ENCODE measurements at regions not wholly inside any gene's neighbourhood (a gene's known extent, or its start where the extent isn't known, plus 50 kb on each side); places are given as distances from the start of the nearest gene placed in this dataset.

- DNase-seq, result no peak
These were observed 61.2 kb downstream of the KLF6 start for GRCh38 chr10:3723766-3724165.

DNA sequence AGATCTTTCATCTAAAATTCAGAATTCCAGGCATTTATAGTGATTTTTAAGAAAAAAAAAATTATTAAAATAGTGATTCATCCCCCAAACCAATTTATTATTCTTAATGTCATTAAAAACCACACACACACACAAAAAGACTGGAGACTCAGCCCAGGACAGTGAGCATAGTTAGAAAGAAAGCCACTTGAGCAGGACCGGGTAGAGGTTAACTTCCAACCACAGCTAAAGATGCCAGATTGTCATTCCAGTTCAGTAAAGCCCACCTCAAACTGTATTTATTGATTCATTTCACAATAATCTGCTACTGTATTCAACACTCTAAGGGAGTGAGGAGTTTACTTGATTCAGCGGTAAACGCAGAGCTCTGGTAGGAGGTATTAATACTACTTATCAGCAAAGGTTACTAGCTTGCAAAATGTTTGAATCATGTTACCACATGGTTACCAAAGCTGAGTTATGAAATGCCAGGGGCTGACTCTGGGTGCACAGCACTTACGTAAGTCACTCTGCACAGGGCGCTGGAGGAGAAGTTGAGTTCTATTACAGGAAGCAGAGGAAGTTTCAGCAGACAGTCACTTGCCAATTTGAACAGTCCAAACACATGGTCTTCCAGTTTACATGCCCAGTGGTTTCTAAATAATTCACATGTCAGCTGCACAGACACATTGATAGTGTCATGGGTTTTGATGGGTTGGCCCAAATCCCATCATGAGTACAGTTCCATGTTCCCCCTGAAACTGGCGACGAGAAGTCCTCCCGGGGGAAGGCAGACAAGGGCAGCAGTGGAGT is 64.6 kb downstream of the KLF6 start:
- DNase-seq, result peak; percentile 26

DNA sequence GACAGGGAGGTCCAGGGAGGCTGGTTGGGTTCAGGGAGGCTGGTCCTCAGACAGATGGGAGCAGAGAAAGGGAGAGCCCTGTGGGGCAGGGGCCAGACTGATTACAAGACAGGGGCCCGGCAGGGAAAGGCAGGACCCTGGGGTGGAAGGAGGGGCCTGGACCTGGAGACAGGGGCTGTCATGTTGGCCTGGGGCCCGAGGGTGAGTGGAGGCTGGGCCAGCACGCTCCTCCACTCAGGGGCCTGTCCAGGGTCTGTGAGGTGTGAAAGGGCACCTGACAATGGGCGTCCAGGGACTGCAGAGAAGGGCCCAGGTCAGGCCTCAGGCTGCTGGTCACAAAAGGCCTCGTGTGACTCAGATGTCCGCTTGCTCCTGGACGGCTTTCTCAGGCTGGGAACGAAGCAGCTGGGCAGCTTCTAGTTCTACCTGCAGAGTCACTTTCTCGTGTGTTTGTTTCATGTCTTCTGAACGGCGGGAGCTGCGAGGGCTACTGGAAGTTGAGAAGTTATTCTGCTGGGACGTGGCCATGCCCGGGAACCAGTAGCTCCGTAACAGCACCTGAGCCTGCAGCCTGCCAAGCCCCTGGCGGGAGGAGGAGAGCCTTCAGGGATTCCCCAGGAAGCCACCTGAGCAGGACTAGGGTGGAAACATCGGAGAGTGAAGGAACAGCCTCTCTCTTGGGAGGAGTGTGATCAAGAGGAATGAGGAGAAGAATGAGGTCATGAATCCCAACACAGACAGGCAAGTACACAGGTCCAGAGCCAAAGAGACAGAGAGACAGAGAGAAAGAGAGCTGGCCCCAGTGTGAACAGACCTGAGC is 65.8 kb downstream of the KLF6 start:
- DNase-seq, result no peak

DNA sequence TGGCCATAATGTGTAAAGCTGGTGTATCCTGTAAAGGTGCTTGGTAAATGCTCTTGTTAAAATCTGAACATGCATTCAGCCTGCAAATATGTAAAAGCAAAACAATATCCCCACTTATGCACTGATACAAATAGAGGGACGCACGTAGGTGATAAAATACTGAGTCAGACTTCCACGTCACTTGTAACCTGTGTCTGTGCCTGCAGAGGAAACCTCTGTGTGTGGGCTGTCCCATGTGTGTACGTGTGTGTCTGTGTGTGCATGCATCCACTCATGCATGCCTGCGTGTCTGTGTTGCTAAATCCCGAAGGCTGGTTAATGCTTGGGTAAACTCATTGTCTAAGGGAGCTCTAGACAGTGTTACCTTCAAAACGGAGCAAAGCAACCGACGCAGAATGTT is 68.9 kb downstream of the KLF6 start:
- DNase-seq, result no peak

DNA sequence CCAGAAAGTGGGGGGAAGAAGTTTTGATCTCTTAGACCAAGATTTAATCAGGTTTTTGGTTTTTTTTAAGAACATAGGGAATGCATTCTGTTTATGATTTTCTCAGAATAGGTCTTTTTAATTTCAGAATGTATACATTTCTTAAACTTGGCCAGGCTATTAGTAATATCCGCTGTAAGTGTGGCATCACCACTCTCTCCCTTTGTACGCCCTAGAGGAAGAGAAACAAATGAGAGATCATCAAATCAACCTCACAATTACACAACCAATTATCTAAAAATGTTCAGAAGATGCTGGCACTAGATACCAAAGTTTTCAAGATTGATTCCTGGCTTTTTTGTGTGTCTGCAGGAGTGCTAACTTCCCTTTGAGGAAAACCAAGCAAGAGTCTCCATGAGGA is 70.0 kb downstream of the KLF6 start:
- peak; percentile 27 for DNase-seq

DNA sequence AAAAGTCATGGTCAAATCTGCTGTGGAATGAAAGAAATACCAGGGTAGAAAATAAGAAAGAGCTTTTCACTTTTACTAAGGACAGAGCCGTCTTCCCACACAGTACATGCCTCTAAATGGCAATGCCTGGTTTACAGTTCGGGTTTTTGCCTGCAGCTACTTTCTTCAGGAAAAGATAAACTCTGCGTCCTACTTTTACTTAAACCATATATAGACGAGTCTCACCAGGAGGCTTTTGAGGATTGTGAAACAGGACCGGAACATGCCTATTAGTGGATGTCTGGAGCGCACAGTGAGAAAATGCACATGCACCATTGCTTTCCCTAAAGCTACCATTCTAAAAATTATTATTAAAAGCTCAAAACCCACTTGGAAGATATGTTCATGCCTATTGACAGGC is 70.5 kb downstream of the KLF6 start:
- no peak for DNase-seq

DNA sequence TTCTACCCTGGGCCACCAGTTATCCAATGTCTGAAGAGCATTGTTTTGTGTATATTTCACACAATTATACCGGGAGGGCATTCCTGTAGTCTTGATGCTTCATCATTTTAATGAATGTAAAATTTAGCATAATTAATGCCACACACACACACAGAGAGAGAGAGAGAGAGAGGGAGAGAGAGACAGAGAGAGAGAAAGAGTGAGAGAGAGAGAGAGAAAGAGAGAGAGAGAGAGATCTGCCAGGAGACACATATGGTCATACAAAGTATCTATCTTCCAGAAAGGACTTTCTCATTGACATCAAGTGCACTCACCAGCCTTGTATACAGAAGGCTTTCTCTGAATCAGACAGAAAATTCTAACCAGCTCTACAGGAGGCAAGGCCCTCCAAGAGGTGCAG is 72.3 kb downstream of the KLF6 start:
- no peak for DNase-seq

DNA sequence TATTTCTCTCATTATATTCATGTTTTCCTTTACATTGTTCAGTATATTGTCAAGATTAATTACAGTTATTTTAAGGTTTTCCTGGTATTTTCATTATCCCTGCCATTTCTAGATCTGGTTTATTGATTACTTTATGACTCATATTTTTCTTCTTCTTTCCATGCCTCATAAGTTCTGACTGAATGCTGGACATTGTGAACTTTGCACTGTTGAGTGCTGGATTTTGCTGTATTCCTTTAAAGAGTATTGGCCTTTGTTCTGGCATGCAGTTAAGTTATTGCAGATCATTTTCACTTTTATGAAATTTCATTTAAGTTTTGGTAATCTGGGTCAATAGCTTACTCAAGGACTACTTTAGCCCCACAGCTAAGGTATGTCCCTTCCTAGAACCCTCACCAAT is 73.1 kb downstream of the KLF6 start:
- DNase-seq, result no peak

- DNase-seq, result no peak
These were observed 74.2 kb downstream of the KLF6 start for GRCh38 chr10:3710764-3711163.

DNA sequence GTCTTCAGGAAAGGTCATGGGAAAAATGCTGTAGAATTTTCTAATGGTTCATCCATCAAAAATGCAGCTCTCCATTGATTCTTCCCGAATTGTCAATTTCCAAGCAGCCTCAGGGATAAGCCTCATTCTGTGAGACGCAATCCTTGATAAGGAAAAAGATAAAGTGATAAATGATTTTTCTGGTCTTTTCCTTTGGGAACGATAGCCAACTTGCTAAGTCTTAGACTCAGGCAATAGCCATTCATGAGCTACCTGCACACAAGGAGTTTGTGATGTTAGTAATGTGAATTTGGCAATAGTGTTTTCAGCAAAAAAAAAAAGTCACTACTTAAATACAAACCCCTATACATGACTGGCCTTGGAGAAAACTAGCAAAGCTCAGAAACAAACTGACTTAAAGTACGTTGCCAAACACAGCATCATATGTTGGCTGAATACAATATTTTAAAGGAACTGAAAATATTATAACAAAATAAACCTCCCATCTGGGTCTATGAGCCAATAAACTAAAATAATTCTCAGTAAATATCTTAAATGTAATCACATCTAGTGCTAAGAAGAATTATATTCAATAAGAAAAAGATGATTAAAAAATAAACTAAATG is 75.5 kb downstream of the KLF6 start:
- DNase-seq, result no peak

DNA sequence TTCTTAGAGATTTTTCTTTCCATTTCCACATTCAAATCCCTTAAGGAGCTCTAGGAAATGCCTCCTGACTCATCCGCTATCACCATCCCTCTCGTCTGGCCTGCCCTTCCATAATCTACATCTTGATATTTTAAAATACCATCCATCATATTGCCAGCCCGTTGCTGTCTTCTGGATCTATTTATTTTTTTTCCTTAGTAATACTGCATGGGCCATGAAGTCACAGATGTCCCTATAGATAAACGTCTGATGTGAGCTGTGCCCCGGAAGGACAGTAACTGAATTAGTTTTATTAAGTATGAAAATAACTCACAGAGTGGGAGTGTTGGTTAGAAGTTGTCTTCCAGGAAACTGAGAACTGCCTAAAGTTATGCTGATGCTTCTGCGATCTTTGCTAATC is 76.2 kb downstream of the KLF6 start:
- DNase-seq, result peak; percentile 42

GRCh38 chr10:3704565-3705325 is 80.3 kb downstream of the KLF6 start:
- DNase-seq, result no peak

GRCh38 chr10:3702569-3702968 is 82.4 kb downstream of the KLF6 start:
- DNase-seq, result no peak

GRCh38 chr10:3702056-3702546 is 82.9 kb downstream of the KLF6 start:
- DNase-seq, result no peak

DNA sequence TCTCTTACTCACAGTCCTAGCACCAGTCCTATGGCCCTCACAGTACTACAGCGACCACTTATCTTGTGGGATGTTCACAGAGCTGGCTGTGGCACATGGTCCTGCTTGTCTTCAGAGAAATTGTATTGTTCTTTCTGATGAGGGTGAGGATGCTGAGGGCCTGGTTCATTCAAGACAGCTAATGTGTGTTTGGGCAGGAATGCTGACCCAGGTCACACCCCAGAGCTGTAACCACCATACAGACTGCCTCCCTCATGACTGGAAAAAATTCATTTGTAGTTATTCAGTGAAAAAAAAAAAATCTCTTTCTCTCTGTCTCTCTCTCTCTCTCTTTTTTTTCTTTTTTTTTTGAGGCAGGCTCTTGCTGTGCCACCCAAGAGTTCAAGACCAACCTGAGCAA is 83.5 kb downstream of the KLF6 start:
- DNase-seq, result no peak

DNA sequence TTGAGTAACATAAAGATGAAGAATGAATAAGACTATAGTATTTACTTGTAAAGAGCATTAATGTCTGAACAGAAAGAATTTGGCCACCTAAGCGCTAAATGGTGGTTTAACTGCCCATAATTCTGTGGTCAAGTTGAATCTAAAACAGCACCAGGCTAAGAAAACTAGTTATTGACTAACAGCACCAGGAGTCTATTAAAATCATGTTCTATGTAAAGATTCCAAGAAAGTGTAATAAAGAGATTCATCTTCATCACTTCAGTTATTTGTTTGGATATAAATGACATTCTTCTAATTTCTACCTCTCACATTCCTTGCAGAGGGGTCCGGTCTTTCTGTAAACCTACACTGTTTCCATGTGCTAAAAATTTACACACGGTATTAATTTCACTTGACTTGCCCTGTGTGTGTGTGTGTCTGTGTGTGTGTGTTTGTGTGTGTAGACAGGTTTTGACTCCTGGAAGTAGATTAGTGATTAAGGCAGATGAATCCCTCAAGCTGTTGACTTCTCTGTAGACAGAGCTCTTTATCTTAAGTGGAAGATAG is 84.4 kb downstream of the KLF6 start:
- no peak for DNase-seq

- no peak for DNase-seq
These were observed 85.1 kb downstream of the KLF6 start for GRCh38 chr10:3699916-3700315.

- DNase-seq, result no peak
These were observed 86.7 kb downstream of the KLF6 start for GRCh38 chr10:3698312-3698711.

DNA sequence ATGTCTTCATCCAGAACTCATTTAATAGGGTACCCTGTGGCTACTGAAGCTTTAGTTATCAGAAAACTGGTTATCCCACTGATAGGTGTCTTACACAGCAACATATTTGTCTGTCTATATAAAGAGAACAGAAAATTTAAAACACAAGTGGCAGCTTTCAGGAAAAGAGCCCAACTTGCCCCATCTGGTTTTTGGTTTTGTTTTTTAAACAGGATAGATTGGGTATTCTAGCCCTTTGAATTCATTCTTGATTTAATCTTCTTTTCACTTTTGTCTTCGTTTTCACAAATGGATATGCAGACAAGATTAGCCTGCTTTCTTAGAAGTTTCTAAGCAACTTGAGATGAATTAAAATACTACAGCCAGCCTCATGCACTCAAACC is 91.3 kb downstream of the KLF6 start:
- DNase-seq, result no peak

DNA sequence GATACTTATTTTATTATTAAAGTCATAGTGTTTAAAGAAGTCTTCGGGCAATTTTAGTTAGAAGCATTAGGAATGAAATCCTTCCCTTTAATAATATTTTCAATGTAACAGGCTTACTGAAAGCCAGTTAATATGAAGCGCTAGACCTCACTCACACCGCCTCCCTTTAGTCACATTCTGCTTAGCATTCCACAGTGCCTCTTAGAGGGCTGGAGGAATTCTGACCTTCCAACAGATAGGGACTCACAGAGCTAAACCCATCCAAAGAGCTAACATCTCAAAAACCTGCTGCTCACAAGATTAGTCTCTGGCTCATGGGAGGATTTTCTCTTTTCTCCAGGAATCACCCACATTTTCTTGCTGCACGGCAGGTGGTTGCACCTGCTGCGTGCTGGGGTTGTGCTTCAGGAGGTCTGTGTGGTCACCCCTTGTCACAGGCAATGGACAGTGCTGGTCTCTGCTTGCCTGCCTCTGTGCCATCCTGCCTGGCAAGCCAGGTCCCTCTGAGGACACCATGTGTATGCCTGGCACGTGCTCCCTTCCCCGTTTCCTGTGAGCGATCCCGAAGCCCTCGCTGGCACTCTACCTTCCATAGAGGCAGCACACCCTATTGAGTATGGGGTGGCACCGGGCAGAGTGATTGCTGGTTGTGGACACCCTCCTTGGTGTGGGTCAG is 91.8 kb downstream of the KLF6 start:
- DNase-seq, result no peak

- DNase-seq, result no peak
These were observed 92.5 kb downstream of the KLF6 start for GRCh38 chr10:3692387-3692999.

DNA sequence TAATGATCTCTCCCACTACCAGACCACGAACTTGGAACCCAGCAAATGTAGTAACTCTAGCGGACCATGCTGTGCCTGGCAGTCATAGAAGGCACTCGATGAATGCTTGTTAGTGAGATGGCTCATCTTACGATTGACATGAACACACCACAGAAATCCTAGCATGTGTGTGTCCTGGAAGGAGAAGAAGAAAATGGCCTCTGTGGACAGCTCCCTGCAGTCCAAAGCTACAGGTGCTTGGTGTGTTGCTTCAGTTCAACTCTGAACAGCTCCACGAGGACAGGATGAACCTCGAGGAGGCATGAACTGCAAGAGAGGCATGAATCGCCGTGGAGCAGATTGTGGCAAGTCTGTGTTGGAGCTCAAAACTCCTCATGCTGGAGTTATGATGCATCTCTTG is 93.5 kb downstream of the KLF6 start:
- no peak for DNase-seq
